OCI-LY7 (cell line): ENCODE measurements at regions not wholly inside any gene's neighbourhood (a gene's known extent, or its start where the extent isn't known, plus 50 kb on each side); places are given as distances from the start of the nearest gene placed in this dataset.

Source experiments
- CTCF ChIP-seq: fragments of 200-600 bp; sonication (generic); conservative IDR thresholded peaks from 2 replicates; pipeline ENCODE4 v1.5.1; 2014; ENCODE audit warnings: mild to moderate bottlenecking, antibody characterized with exemption, low read length, moderate library complexity, mixed read lengths
- EZH2phosphoT487 ChIP-seq: fragments of 200-600 bp; sonication (generic); IDR thresholded peaks from 2 replicates; pipeline ENCODE4 v1.6.1; 2018; ENCODE audit warnings: low read depth, borderline replicate concordance, mild to moderate bottlenecking, mixed run types, antibody characterized with exemption, low read length, moderate library complexity, mixed read lengths

GRCh38 chr10:3579845-3580244 lies 205.2 kb downstream of the KLF6 start:
- TF ChIP-seq CTCF (no peak), EZH2phosphoT487 (no peak)
